GM23338 (cell line): ENCODE measurements at regions not wholly inside any gene's neighbourhood (a gene's known extent, or its start where the extent isn't known, plus 50 kb on each side); places are given as distances from the start of the nearest gene placed in this dataset.
A peak's percentile ranks its signal among the peaks of the same experiment; 100 is the strongest.

ENCODE experiments used
- ATAC-seq: fragments of 200-7000 bp; cut with Tn5 transposase; 3 replicates; pipeline ENCODE4 v1.9.1; 2020
- DNase-seq: peaks from one replicate; pipeline ENCODE4 v3.0.0-alpha.2; 2015; ENCODE audit warnings: low spot score
- H2AFZ ChIP-seq: fragments of 200-600 bp; sonication (generic); 2 replicates; pipeline ENCODE4 v1.8.0; 2016; ENCODE audit warnings: antibody characterized with exemption, mild to moderate bottlenecking, moderate library complexity
- H3F3A ChIP-seq: fragments of 200-600 bp; sonication (generic); replicated peaks from 2 replicates; pipeline ENCODE4 v1.8.0; 2017; ENCODE audit warnings: antibody characterized with exemption, mixed run types, low read depth
- H3K27ac ChIP-seq: fragments of 200-600 bp; sonication (generic); 2 replicates; pipeline ENCODE4 v1.6.1; 2016; ENCODE audit warnings: low read depth
- H3K27me3 ChIP-seq: fragments of 200-600 bp; sonication (generic); 2 replicates; pipeline ENCODE4 v1.8.0; 2016; ENCODE audit warnings: mild to moderate bottlenecking, mixed run types, moderate library complexity; ENCODE audit not compliant: insufficient read depth
- H3K36me3 ChIP-seq: fragments of 200-600 bp; sonication (generic); 2 replicates; pipeline ENCODE4 v1.8.0; 2016; ENCODE audit warnings: mild to moderate bottlenecking; ENCODE audit not compliant: insufficient read depth
- H3K4me1 ChIP-seq: fragments of 200-600 bp; sonication (generic); 2 replicates; pipeline ENCODE4 v1.8.0; 2016; ENCODE audit warnings: mild to moderate bottlenecking, moderate library complexity; ENCODE audit not compliant: insufficient read depth
- H3K4me2 ChIP-seq: fragments of 200-600 bp; sonication (generic); 2 replicates; pipeline ENCODE4 v1.7.1; 2017; ENCODE audit warnings: mixed run types
- H3K4me3 ChIP-seq: fragments of 200-600 bp; sonication (generic); 2 replicates; pipeline ENCODE4 v1.6.1; 2016; ENCODE audit warnings: mixed run types
- H3K79me2 ChIP-seq: fragments of 200-600 bp; sonication (generic); replicated peaks from 2 replicates; pipeline ENCODE4 v1.8.0; 2017; ENCODE audit warnings: mild to moderate bottlenecking; ENCODE audit not compliant: insufficient read depth
- H3K9me2 ChIP-seq: fragments of 200-600 bp; sonication (generic); 2 replicates; pipeline ENCODE4 v1.8.0; 2017; ENCODE audit not compliant: insufficient read depth
- H4K20me1 ChIP-seq: fragments of 200-600 bp; sonication (generic); replicated peaks from 2 replicates; pipeline ENCODE4 v1.8.0; 2017; ENCODE audit warnings: mild to moderate bottlenecking; ENCODE audit not compliant: insufficient read depth
- H3K27ac Mint-ChIP-seq: 2 replicates; pipeline ENCODE4 v1.8.0; 2020; ENCODE audit warnings: inconsistent platforms, mild to moderate bottlenecking, moderate library complexity, mixed read lengths
- H3K27me3 Mint-ChIP-seq: 3 replicates; pipeline ENCODE4 v1.8.0; 2022; ENCODE audit warnings: low read depth, mild to moderate bottlenecking, moderate library complexity, mixed read lengths, inconsistent platforms; ENCODE audit not compliant: insufficient read depth, poor library complexity
- H3K36me3 Mint-ChIP-seq: 3 replicates; pipeline ENCODE4 v1.8.0; 2021; ENCODE audit warnings: low read depth, mild to moderate bottlenecking, inconsistent platforms, moderate library complexity, mixed read lengths
- H3K4me1 Mint-ChIP-seq: 3 replicates; pipeline ENCODE4 v1.8.0; 2020; ENCODE audit warnings: mild to moderate bottlenecking, inconsistent platforms, mixed read lengths
- H3K4me3 Mint-ChIP-seq: 3 replicates; pipeline ENCODE4 v1.8.0; 2021; ENCODE audit warnings: moderate library complexity, mild to moderate bottlenecking, inconsistent platforms, mixed read lengths
- H3K9me3 Mint-ChIP-seq: 3 replicates; pipeline ENCODE4 v1.8.0; 2020; ENCODE audit warnings: moderate library complexity, mild to moderate bottlenecking, inconsistent platforms, mixed read lengths
- CREB1 ChIP-seq: fragments of 250-450 bp; sonication (Bioruptor Pico); IDR thresholded peaks from 2 replicates; pipeline ENCODE4 v1.5.0; 2020; ENCODE audit warnings: low read depth, mild to moderate bottlenecking, moderate library complexity
- ETS1 ChIP-seq: IDR thresholded peaks from 2 replicates; pipeline ENCODE4 v1.6.1; 2016; ENCODE audit warnings: antibody characterized with exemption
- EZH2phosphoT487 ChIP-seq: fragments of 200-600 bp; sonication (generic); IDR thresholded peaks from one replicate; pipeline ENCODE4 v1.8.1; 2018; ENCODE audit warnings: antibody characterized with exemption; ENCODE audit not compliant: unreplicated experiment
- JUNB ChIP-seq: IDR thresholded peaks from one replicate; pipeline ENCODE4 v1.6.1; 2016; ENCODE audit warnings: antibody characterized with exemption; ENCODE audit not compliant: unreplicated experiment
- POLR2AphosphoS5 ChIP-seq: IDR thresholded peaks from 2 replicates; pipeline ENCODE4 v1.6.1; 2016; ENCODE audit warnings: antibody characterized with exemption, low read depth
- ZNF114 ChIP-seq: fragments of 250-450 bp; sonication (Bioruptor Pico); IDR thresholded peaks from 2 replicates; pipeline ENCODE4 v1.5.0; 2020; ENCODE audit warnings: mild to moderate bottlenecking, moderate library complexity
- ZNF331 ChIP-seq: fragments of 250-450 bp; sonication (Bioruptor Pico); IDR thresholded peaks from 2 replicates; pipeline ENCODE4 v1.5.0; 2020; ENCODE audit warnings: low read depth, mild to moderate bottlenecking, moderate library complexity

DNA sequence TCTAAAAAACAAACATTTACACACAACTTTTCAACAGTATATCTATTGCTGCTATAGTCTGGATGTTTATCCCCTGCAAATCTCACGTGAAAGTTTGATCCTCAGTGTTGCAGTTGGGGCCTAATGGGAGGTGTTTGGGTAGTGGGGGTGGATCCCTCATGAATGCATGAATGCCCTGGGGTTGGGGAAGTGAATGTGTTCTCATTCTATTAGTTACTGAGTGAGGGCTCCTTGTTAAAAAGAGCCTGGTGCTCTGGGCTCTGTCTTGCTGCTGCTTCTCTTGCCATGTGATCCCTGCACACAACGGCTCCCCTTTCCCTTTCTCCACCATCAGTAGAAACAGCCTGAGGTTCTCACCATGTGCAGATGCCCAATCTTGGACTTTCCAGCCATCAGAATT is 242.7 kb upstream of the HTR2A start:
- peaks cover 12% of the 10 kb centered on the region for H3K4me1 Mint-ChIP-seq
- no peak overlapping the region for H3K4me3 Mint-ChIP-seq
- no peak for TF ChIP-seq POLR2AphosphoS5
- no peak for TF ChIP-seq JUNB
- no peak for TF ChIP-seq ZNF114 (CRISPR knock-in tag)
- no peak for TF ChIP-seq ETS1
- TF ChIP-seq ZNF331 (CRISPR knock-in tag): no peak
- no peaks in the 10 kb centered on the region for H3K27me3 ChIP-seq
- H3K9me2 ChIP-seq: no peaks in the 10 kb centered on the region; the same call in 1 of the 2 replicates
- no peak overlapping the region for H3K27ac ChIP-seq
- H3K4me1 ChIP-seq: peaks cover 14% of the 10 kb centered on the region; the same call in 1 of the 2 replicates
- H2AFZ ChIP-seq: peak overlapping the region; percentile 94
- peaks cover 2% of the 10 kb centered on the region for H3K27me3 Mint-ChIP-seq
- no peak for ATAC-seq
- H3K36me3 Mint-ChIP-seq: no peaks in the 10 kb centered on the region
- H3K79me2 ChIP-seq: no peaks in the 10 kb centered on the region
- no peak for DNase-seq
- H3K9me3 Mint-ChIP-seq: no peaks in the 10 kb centered on the region
- no peak overlapping the region for H3K4me2 ChIP-seq
- no peaks in the 10 kb centered on the region for H3K36me3 ChIP-seq
- no peak overlapping the region for H3K4me3 ChIP-seq
- no peak overlapping the region for H3K27ac Mint-ChIP-seq
- no peaks in the 10 kb centered on the region for H4K20me1 ChIP-seq
- H3F3A ChIP-seq: no peaks in the 10 kb centered on the region

- H3K27ac Mint-ChIP-seq: no peak overlapping the region
Measured at GRCh38 chr13:47136504-47136941, 239.7 kb upstream of the HTR2A start.

DNA sequence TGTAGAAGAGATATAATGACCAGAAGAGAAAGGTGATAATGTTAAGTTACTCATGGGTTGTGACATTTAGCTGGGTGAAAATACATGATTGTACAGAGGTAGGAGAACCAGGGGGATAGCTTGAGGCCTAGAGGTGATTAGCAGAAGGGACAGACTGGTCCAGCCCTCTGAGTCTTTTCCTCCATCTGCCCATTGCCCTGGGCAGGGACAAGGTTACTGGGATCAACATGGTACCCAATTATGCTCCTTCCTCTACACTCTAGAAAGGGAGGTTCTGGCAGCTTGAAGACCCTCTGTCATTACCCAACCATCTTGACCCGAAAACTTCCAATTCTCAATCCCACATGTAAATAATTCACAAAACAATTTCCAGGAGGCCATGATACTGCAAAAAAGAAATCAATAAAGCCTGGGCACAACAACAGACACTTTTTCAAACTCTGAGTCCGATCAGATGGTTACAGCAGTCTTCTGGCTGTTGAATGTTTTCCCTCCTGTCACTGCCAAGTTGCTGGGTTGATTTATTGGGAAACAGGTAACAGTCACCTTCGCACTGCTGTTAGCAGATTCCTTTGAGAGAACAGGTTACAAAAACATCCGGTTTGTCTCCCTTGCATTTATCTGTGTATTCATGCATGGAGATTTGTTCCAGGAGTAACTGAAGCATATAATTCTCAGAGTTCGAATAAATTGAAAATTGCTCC is 239.1 kb upstream of the HTR2A start:
- Mint-ChIP-seq H3K27ac (no peak overlapping the region), H3K4me3 (no peak overlapping the region), H3K36me3 (no peaks in the 10 kb centered on the region), H3K9me3 (no peaks in the 10 kb centered on the region), H3K4me1 (peaks cover 12% of the 10 kb centered on the region), H3K27me3 (no peaks in the 10 kb centered on the region)
- Histone ChIP-seq H3K27me3 (no peaks in the 10 kb centered on the region), H3K36me3 (no peaks in the 10 kb centered on the region), H4K20me1 (no peaks in the 10 kb centered on the region), H3K4me3 (no peak overlapping the region), H3K27ac (peak overlapping the region; percentile 70; the same call in 1 of the 2 replicates), H3K9me2 (no peaks in the 10 kb centered on the region; the same call in 1 of the 2 replicates), H3F3A (no peaks in the 10 kb centered on the region), H3K4me2 (no peak overlapping the region), H2AFZ (peak overlapping the region; percentile 58; the same call in 1 of the 2 replicates), H3K4me1 (peaks cover 14% of the 10 kb centered on the region; the same call in 1 of the 2 replicates), H3K79me2 (no peaks in the 10 kb centered on the region)
- TF ChIP-seq EZH2phosphoT487 (no peak), JUNB (no peak)
- DNase-seq (no peak), ATAC-seq (no peak)

More at GRCh38 chr13:47136504-47136941, 239.7 kb upstream of the HTR2A start:
- no peaks in the 10 kb centered on the region for H3K36me3 ChIP-seq
- H3K4me1 ChIP-seq: peaks cover 14% of the 10 kb centered on the region; the same call in 1 of the 2 replicates
- ATAC-seq: no peak
- no peaks in the 10 kb centered on the region for H3K79me2 ChIP-seq
- Mint-ChIP-seq H3K36me3 (no peaks in the 10 kb centered on the region), H3K27me3 (no peaks in the 10 kb centered on the region), H3K4me1 (peaks cover 12% of the 10 kb centered on the region), H3K4me3 (no peak overlapping the region), H3K9me3 (no peaks in the 10 kb centered on the region)
- H4K20me1 ChIP-seq: no peaks in the 10 kb centered on the region
- peak overlapping the region; percentile 70; the same call in 1 of the 2 replicates for H3K27ac ChIP-seq
- H3K27me3 ChIP-seq: no peaks in the 10 kb centered on the region
- TF ChIP-seq CREB1 (CRISPR knock-in tag): no peak
- no peak overlapping the region for H3K4me2 ChIP-seq
- H2AFZ ChIP-seq: peak overlapping the region; percentile 83; the same call in 1 of the 2 replicates
- no peak for DNase-seq
- no peaks in the 10 kb centered on the region; the same call in 1 of the 2 replicates for H3K9me2 ChIP-seq
- H3F3A ChIP-seq: no peaks in the 10 kb centered on the region
- H3K4me3 ChIP-seq: no peak overlapping the region
